ENCODE measurements at regions not wholly inside any gene's neighbourhood (a gene's known extent, or its start where the extent isn't known, plus 50 kb on each side); places are given as distances from the start of the nearest gene placed in this dataset.

- H3K27ac ChIP-seq (ENCODE audit: insufficient read depth in 1 of 2, low read depth in 1 of 2, low read length in 2 of 2, poor library complexity in 1 of 2, severe bottlenecking in 2 of 2): no peak overlapping the region
- DNase-seq: no peak
- H3K27me3 ChIP-seq (replicated peaks in 2 of 5; ENCODE audit: control insufficient read depth in 4 of 5, insufficient read depth in 5 of 5, low read length in 4 of 5): no peaks in the 10 kb centered on the region
- no peak overlapping the region for H3K4me3 ChIP-seq (ENCODE audit: control insufficient read depth in 1 of 7, extremely low read depth in 1 of 7, insufficient read depth in 4 of 7, low read depth in 2 of 7, low read length in 6 of 7)
- POLR2A ChIA-PET: no interaction called here
- H3K36me3 ChIP-seq (ENCODE audit: control insufficient read depth in 4 of 4, insufficient read depth in 4 of 4, low read length in 3 of 4): no peaks in the 10 kb centered on the region
- no peaks in the 10 kb centered on the region for H3K4me1 ChIP-seq (ENCODE audit: control extremely low read depth in 1 of 4, control insufficient read depth in 4 of 4, insufficient read depth in 4 of 4, low read length in 3 of 4)
- no peaks in the 10 kb centered on the region for H3K9me3 ChIP-seq (ENCODE audit: control extremely low read depth in 1 of 5, control insufficient read depth in 4 of 5, insufficient read depth in 2 of 5, low read depth in 1 of 5, low read length in 4 of 5)
- CTCF ChIA-PET: no interaction called here
These were observed 287.5 kb upstream of the CRIM1 start for GRCh38 chr2:36068086-36068485.

GRCh38 chr2:36060133-36060532 lies 295.4 kb upstream of the CRIM1 start:
- Histone ChIP-seq H3K9me3 (ENCODE audit: control extremely low read depth in 1 of 5, control insufficient read depth in 4 of 5, insufficient read depth in 2 of 5, low read depth in 1 of 5, low read length in 4 of 5) (no peaks in the 10 kb centered on the region), H3K36me3 (ENCODE audit: control insufficient read depth in 4 of 4, insufficient read depth in 4 of 4, low read length in 3 of 4) (no peaks in the 10 kb centered on the region), H3K4me3 (ENCODE audit: control insufficient read depth in 1 of 7, extremely low read depth in 1 of 7, insufficient read depth in 4 of 7, low read depth in 2 of 7, low read length in 6 of 7) (no peak overlapping the region), H3K27ac (ENCODE audit: insufficient read depth in 1 of 2, low read depth in 1 of 2, low read length in 2 of 2, poor library complexity in 1 of 2, severe bottlenecking in 2 of 2) (no peak overlapping the region), H3K4me1 (ENCODE audit: control extremely low read depth in 1 of 4, control insufficient read depth in 4 of 4, insufficient read depth in 4 of 4, low read length in 3 of 4) (peaks cover 0 to 19% (median 12%) of the 10 kb centered on the region in 4 experiments), H3K27me3 (replicated peaks in 2 of 5; ENCODE audit: control insufficient read depth in 4 of 5, insufficient read depth in 5 of 5, low read length in 4 of 5) (no peaks in the 10 kb centered on the region)
- ChIA-PET POLR2A (interaction anchor here (0.6 kb wide), 1 partner anchor 205 kb away, joined by 3 read pairs; no protein-coding TSS in a partner anchor), CTCF (interaction anchor here (0.9 to 1.1 kb wide), 2 partner anchors 11 to 18 kb away, joined by 3 read pairs; no protein-coding TSS in a partner anchor)
- no peak for DNase-seq
- WGBS (ENCODE audit: insufficient coverage): 75% methylated on average over 4 of the region's 4 CpGs

DNA sequence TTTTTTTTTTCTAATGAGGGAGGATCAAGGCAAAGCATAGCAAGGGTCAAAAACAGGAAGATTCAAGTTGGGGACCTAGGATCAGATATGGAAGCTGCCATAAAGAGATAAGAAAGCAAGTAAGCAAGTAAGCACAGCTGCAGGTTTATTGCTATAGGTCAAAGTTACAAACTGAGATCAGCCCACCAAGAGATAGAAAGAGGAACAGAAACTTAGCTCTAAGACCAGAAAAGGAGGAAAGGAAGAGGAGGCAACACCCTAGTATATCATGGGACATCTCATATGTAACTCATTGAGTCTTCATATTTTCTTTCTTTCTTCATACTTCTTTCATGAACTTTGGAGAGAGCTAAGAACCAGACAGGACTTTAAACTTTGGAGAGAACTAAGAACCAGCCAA lies 295.9 kb upstream of the CRIM1 start:
- Histone ChIP-seq H3K4me3 (ENCODE audit: control insufficient read depth in 1 of 7, extremely low read depth in 1 of 7, insufficient read depth in 4 of 7, low read depth in 2 of 7, low read length in 6 of 7) (peak overlapping the region in 1 of 7 experiments; percentile 16), H3K9me3 (ENCODE audit: control extremely low read depth in 1 of 5, control insufficient read depth in 4 of 5, insufficient read depth in 2 of 5, low read depth in 1 of 5, low read length in 4 of 5) (no peaks in the 10 kb centered on the region), H3K4me1 (ENCODE audit: control extremely low read depth in 1 of 4, control insufficient read depth in 4 of 4, insufficient read depth in 4 of 4, low read length in 3 of 4) (peaks cover 0 to 19% (median 12%) of the 10 kb centered on the region in 4 experiments), H3K36me3 (ENCODE audit: control insufficient read depth in 4 of 4, insufficient read depth in 4 of 4, low read length in 3 of 4) (no peaks in the 10 kb centered on the region), H3K27me3 (replicated peaks in 2 of 5; ENCODE audit: control insufficient read depth in 4 of 5, insufficient read depth in 5 of 5, low read length in 4 of 5) (no peaks in the 10 kb centered on the region), H3K27ac (ENCODE audit: insufficient read depth in 1 of 2, low read depth in 1 of 2, low read length in 2 of 2, poor library complexity in 1 of 2, severe bottlenecking in 2 of 2) (no peak overlapping the region)
- DNase-seq: peak; percentile 28 to 75 (median 57)
- POLR2A ChIA-PET: interaction anchor here (0.6 to 0.7 kb wide), 2 partner anchors 60 to 206 kb away, joined by 3 to 4 read pairs; no protein-coding TSS in a partner anchor
- CTCF ChIA-PET: interaction anchor here (0.9 kb wide), 1 partner anchor 11 kb away, joined by 3 read pairs; no protein-coding TSS in a partner anchor

DNA sequence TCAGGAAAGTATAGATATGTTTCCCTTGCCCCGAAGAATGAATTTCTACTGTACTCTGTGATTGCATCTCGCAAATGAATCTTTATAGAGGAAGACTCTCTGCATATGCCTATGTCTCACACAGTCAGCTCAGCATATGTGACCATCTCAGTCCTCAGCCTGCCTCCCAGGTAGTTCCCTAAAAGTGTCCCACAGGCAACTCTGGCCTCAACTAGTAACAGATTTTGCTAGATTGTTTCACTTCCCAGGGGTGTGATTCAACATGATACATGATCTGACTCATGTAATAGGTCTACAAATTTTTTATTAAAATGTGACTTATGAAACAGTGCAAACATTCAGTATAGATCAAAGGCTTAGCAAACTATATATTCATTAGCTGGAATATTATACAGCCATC lies 296.6 kb upstream of the CRIM1 start:
- Histone ChIP-seq H3K4me1 (ENCODE audit: control extremely low read depth in 1 of 4, control insufficient read depth in 4 of 4, insufficient read depth in 4 of 4, low read length in 3 of 4) (peaks cover 0 to 19% (median 12%) of the 10 kb centered on the region in 4 experiments), H3K4me3 (ENCODE audit: control insufficient read depth in 1 of 7, extremely low read depth in 1 of 7, insufficient read depth in 4 of 7, low read depth in 2 of 7, low read length in 6 of 7) (no peak overlapping the region), H3K36me3 (ENCODE audit: control insufficient read depth in 4 of 4, insufficient read depth in 4 of 4, low read length in 3 of 4) (no peaks in the 10 kb centered on the region), H3K27ac (ENCODE audit: insufficient read depth in 1 of 2, low read depth in 1 of 2, low read length in 2 of 2, poor library complexity in 1 of 2, severe bottlenecking in 2 of 2) (no peak overlapping the region), H3K9me3 (ENCODE audit: control extremely low read depth in 1 of 5, control insufficient read depth in 4 of 5, insufficient read depth in 2 of 5, low read depth in 1 of 5, low read length in 4 of 5) (no peaks in the 10 kb centered on the region), H3K27me3 (replicated peaks in 2 of 5; ENCODE audit: control insufficient read depth in 4 of 5, insufficient read depth in 5 of 5, low read length in 4 of 5) (no peaks in the 10 kb centered on the region)
- POLR2A ChIA-PET: interaction anchor here (0.7 kb wide), 1 partner anchor 60 kb away, joined by 4 read pairs; no protein-coding TSS in a partner anchor
- CTCF ChIA-PET: no interaction called here
- DNase-seq: peak in 2 of 3 donors; percentile 11 to 39
- 78% methylated on average over 2 of the region's 2 CpGs for WGBS (ENCODE audit: insufficient coverage)

DNA sequence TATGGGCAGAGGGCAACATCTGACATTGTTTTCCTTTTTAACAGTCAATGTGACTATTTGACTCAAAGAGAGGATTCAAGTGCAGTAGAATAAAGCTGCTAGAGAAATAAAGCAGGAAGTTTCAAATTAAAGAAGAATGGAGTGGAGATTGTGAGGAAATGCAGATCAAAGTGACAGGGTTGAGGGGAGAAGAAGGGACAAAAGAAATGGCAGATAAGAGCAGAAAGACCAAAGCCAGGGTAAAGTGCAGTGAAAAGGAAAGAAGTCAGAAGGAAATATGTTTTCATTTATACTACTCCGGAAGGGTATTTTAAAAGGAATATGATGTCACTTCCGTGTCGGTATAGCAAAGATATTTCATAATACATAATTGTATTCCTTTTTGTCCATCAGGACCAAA lies 297.5 kb upstream of the CRIM1 start:
- Histone ChIP-seq H3K4me1 (ENCODE audit: control extremely low read depth in 1 of 4, control insufficient read depth in 4 of 4, insufficient read depth in 4 of 4, low read length in 3 of 4) (peaks cover 0 to 19% (median 12%) of the 10 kb centered on the region in 4 experiments), H3K36me3 (ENCODE audit: control insufficient read depth in 4 of 4, insufficient read depth in 4 of 4, low read length in 3 of 4) (no peaks in the 10 kb centered on the region), H3K4me3 (ENCODE audit: control insufficient read depth in 1 of 7, extremely low read depth in 1 of 7, insufficient read depth in 4 of 7, low read depth in 2 of 7, low read length in 6 of 7) (peak overlapping the region in 1 of 7 experiments; percentile 17), H3K9me3 (ENCODE audit: control extremely low read depth in 1 of 5, control insufficient read depth in 4 of 5, insufficient read depth in 2 of 5, low read depth in 1 of 5, low read length in 4 of 5) (no peaks in the 10 kb centered on the region), H3K27ac (ENCODE audit: insufficient read depth in 1 of 2, low read depth in 1 of 2, low read length in 2 of 2, poor library complexity in 1 of 2, severe bottlenecking in 2 of 2) (no peak overlapping the region), H3K27me3 (replicated peaks in 2 of 5; ENCODE audit: control insufficient read depth in 4 of 5, insufficient read depth in 5 of 5, low read length in 4 of 5) (no peaks in the 10 kb centered on the region)
- ChIA-PET CTCF (no interaction called here), POLR2A (no interaction called here)
- WGBS (ENCODE audit: insufficient coverage): no CpG with 5 or more reads among the region's 3 CpGs
- peak in 1 of 3 donors; percentile 13 for DNase-seq

- CTCF ChIA-PET: no interaction called here
- Histone ChIP-seq H3K27ac (ENCODE audit: insufficient read depth in 1 of 2, low read depth in 1 of 2, low read length in 2 of 2, poor library complexity in 1 of 2, severe bottlenecking in 2 of 2) (no peak overlapping the region), H3K9me3 (ENCODE audit: control extremely low read depth in 1 of 5, control insufficient read depth in 4 of 5, insufficient read depth in 2 of 5, low read depth in 1 of 5, low read length in 4 of 5) (peaks cover 0 to 2% (median 0%) of the 10 kb centered on the region in 5 experiments), H3K27me3 (replicated peaks in 2 of 5; ENCODE audit: control insufficient read depth in 4 of 5, insufficient read depth in 5 of 5, low read length in 4 of 5) (no peaks in the 10 kb centered on the region), H3K4me1 (ENCODE audit: control extremely low read depth in 1 of 4, control insufficient read depth in 4 of 4, insufficient read depth in 4 of 4, low read length in 3 of 4) (peaks cover 0 to 1% (median 0%) of the 10 kb centered on the region in 4 experiments), H3K4me3 (ENCODE audit: control insufficient read depth in 1 of 7, extremely low read depth in 1 of 7, insufficient read depth in 4 of 7, low read depth in 2 of 7, low read length in 6 of 7) (no peak overlapping the region), H3K36me3 (ENCODE audit: control insufficient read depth in 4 of 4, insufficient read depth in 4 of 4, low read length in 3 of 4) (no peaks in the 10 kb centered on the region)
- POLR2A ChIA-PET: no interaction called here
- WGBS (ENCODE audit: insufficient coverage): 100% methylated on average over 1 of the region's 1 CpG
- no peak for DNase-seq
These were observed 302.8 kb upstream of the CRIM1 start for GRCh38 chr2:36052819-36053218.

- DNase-seq: no peak
- H3K9me3 ChIP-seq (ENCODE audit: control extremely low read depth in 1 of 5, control insufficient read depth in 4 of 5, insufficient read depth in 2 of 5, low read depth in 1 of 5, low read length in 4 of 5): peaks cover 0 to 2% (median 0%) of the 10 kb centered on the region in 5 experiments
- ChIA-PET POLR2A (no interaction called here), CTCF (no interaction called here)
- no peaks in the 10 kb centered on the region for H3K4me1 ChIP-seq (ENCODE audit: control extremely low read depth in 1 of 4, control insufficient read depth in 4 of 4, insufficient read depth in 4 of 4, low read length in 3 of 4)
- no peak overlapping the region for H3K4me3 ChIP-seq (ENCODE audit: control insufficient read depth in 1 of 7, extremely low read depth in 1 of 7, insufficient read depth in 4 of 7, low read depth in 2 of 7, low read length in 6 of 7)
- no peak overlapping the region for H3K27ac ChIP-seq (ENCODE audit: insufficient read depth in 1 of 2, low read depth in 1 of 2, low read length in 2 of 2, poor library complexity in 1 of 2, severe bottlenecking in 2 of 2)
- no peaks in the 10 kb centered on the region for H3K36me3 ChIP-seq (ENCODE audit: control insufficient read depth in 4 of 4, insufficient read depth in 4 of 4, low read length in 3 of 4)
- H3K27me3 ChIP-seq (replicated peaks in 2 of 5; ENCODE audit: control insufficient read depth in 4 of 5, insufficient read depth in 5 of 5, low read length in 4 of 5): peaks cover 0 to 2% (median 0%) of the 10 kb centered on the region in 5 experiments
- WGBS (ENCODE audit: insufficient coverage): 100% methylated on average over 4 of the region's 4 CpGs
These were observed 311.2 kb upstream of the CRIM1 start for GRCh38 chr2:36044411-36044810.

All from common myeloid progenitor, CD34-positive (primary cell).